ENCODE measurements at regions not wholly inside any gene's neighbourhood (a gene's known extent, or its start where the extent isn't known, plus 50 kb on each side); places are given as distances from the start of the nearest gene placed in this dataset.

DNA sequence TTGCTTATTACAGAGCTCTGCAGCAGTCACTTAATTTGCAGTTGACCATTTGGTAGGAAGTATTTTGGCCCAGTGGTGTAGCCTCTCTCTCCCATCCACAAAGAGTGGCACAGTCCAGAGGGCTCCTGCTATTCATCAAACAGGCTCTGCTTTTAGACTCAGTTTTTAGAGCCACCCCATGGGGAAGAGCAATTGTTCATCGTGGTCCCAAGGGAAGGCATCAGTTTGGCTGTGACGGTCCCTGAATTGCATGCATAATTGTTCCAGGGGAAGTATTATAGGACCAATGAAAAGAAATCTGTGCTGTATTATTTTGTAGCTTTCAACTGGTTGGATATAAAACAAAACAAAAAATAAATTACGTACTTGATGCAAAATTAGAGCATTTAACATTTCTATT, 799.0 kb downstream of the DACH1 start:
- DNase-seq (ENCODE audit: low spot score): no peak

DNA sequence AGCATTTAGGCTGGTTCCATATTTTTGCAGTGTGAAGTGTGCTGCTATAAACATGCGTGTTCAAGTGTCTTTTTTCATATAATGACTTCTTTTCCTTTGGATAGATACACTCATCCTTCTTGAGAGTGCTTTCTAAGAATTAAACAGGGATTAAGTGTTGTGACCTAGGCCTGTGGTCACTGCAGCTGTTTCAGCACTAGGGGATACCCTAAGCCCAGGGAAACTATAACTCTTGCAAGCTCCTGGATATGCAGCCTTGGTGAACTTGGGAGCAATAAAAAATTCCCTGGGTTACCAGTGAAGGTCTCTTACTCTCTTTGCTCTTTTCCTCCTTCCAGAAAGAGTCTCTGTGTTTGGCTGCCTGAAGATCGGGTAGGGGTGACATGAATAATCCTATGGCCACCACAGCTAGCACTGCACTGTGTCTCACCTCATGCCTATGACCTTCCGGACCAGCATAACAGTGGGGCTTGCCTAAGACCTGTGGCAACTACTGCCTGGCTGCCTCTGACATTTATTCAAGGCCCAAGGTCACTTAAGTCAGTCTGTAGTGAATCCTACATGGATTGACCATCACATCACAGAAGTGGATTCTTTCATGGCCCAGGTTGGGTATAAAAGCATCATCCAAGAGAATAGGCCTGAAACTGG, 799.7 kb downstream of the DACH1 start:
- DNase-seq (ENCODE audit: low spot score): no peak

DNA sequence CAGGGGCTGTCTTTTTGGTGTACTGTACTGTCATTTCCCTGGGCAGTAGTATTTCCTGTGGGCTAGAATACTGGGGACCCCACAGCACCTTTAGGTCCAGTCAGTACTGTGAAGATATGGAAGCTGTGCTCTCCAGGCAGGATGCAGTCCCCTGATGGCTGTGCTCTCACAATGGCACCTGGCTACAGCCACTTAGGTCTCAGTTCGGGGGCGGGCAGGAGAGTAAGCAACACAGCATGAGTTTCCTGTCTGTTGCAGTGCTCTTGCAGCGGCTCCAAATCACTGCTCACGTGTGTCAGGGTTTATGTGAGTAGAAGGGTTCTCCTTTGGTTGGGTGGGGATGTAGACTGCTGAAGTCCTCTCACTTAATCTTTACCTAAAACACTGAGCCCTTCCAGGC, 810.4 kb downstream of the DACH1 start:
- no peak for DNase-seq (ENCODE audit: low spot score)

DNA sequence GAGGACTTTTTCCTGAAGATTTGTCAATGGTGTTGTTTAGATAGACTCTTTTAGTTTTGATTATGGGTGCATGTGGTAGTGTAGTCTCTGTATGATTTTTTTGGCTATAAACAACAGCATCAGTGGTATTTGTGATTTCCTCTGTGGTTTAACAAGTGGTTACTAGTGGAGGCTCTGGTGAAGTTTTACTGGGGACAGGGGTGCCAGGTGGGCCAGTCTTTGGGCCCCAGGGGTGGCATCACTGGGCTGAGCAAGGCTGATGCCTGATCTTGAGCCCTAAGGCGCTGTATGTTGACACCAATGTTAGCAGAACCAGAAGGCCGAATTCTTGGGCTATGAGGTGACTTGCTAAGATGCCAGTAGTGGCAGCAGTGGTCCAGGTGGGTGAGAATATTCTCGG, 811.4 kb downstream of the DACH1 start:
- no peak for DNase-seq (ENCODE audit: low spot score)

GRCh38 chr13:71055047-71055446, 812.0 kb downstream of the DACH1 start:
- no peak for DNase-seq (ENCODE audit: low spot score)

GRCh38 chr13:71054358-71054757, 812.6 kb downstream of the DACH1 start:
- no peak for DNase-seq (ENCODE audit: low spot score)

DNA sequence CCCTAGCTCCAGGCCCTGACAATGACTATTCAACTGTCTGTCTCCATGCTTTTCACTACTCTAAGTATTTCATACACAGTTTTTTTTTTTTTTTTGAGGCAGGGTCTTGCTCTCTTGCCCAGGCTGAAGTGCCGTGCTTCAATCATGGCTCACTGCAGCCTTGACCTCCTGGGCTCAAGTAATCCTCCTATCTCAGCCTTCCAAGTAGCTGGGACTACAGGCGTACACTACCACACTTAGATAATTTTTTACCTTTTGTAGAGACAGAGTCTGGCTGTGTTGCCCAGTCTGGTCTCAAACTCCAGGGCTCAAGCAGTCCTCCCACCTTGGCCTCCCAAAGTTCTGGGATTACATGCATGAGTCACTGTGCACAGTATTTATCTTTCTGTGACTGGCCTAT, 815.4 kb downstream of the DACH1 start:
- no peak for DNase-seq (ENCODE audit: low spot score)

DNA sequence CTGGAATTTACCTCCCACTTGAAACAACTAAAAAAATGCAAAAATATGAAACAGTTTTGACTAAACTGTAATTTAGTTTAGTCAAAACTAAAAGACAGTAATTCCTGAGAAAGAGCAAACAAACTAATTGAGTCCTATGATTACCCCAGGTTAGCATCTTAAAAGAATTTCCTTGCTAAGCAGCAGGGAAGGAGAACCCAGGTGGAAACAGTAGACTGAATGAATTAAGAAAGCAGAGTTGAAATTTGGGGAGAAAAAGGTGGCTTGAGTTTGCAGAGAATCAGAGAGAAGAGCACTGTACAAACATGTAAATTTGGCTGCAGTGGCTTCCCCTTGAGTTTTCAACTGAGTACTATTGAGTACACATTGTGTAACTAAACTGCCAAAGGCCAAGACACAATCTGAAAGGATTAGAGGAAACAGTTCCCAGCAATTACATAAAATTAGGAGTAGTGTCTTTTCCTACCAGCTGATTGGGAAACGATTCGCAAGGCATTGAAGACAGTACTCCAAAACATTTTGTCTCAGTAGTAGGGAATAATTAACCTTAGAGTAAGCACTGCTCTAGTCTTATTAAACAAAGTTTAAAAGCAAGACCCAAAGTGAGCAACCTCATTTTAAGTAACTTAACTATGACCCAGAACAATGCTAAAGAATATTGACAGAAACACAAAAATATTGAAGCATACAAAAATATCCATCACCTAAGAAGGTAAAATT, 820.5 kb downstream of the DACH1 start:
- DNase-seq (ENCODE audit: low spot score): no peak

- no peak for DNase-seq (ENCODE audit: low spot score)
Measured at GRCh38 chr13:71045101-71045500, 821.9 kb downstream of the DACH1 start.

DNA sequence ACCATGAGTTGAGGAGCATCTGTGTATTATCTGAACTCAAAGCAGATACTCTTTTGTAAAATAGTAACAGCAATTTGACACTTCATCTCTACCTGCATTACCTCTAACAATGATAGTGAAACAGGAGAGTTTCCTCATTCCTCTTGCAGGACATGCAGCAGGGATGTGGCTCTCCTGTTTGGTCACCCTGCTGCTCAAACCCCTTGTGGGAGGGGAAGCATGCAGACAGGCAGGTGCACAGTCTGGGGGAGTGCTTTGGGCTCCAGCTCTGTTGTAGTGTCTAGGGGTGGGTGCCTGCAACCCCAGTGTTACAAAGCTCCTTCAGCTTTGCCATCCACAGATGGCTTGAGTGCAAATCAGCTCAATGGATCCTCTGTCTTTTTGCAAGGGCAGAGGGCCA, 827.6 kb downstream of the DACH1 start:
- DNase-seq (ENCODE audit: low spot score): no peak

DNA sequence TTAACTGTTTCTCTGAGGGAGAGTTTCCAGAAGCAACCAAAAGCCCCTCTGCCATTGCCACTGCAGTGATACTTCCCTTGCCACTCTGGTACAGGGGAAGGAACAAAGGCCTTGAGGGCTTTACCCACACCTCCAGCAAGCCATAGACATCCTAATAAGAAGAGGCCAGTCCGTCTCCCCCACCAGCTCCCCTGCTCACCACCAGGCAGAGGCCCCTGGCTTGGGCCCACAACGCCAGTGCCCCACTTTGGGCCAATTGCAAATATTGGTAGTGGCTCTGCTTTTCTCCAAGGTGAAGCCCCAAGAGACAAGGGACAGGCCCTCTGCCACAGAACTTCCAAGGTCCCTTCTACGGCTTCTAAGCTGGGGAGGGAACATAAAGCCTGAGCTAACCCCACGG, 833.0 kb downstream of the DACH1 start:
- no peak for DNase-seq (ENCODE audit: low spot score)

- DNase-seq (ENCODE audit: low spot score): no peak
Measured at GRCh38 chr13:71033026-71033425, 834.0 kb downstream of the DACH1 start.

DNA sequence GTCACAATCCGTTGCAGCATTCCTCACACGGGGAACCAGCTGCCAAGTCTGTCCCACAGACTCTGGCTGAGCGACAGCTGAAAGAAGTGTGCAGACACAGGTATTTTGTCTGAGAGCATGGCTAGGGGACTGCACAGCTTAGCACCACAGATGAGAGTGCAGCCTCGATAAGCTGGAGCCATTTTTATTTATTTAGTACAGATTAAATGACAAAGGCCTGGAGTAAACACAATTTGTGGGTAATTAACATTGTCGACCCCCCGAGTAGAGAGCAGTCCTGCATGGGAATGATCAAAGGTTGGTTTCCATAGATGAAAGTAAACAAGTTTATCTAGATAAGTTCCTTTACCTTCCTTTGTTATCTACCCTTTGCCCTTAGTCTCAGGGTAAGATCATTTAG, 836.2 kb downstream of the DACH1 start:
- DNase-seq (ENCODE audit: low spot score): no peak

GRCh38 chr13:71028884-71029283, 838.1 kb downstream of the DACH1 start:
- no peak for DNase-seq (ENCODE audit: low spot score)

DNA sequence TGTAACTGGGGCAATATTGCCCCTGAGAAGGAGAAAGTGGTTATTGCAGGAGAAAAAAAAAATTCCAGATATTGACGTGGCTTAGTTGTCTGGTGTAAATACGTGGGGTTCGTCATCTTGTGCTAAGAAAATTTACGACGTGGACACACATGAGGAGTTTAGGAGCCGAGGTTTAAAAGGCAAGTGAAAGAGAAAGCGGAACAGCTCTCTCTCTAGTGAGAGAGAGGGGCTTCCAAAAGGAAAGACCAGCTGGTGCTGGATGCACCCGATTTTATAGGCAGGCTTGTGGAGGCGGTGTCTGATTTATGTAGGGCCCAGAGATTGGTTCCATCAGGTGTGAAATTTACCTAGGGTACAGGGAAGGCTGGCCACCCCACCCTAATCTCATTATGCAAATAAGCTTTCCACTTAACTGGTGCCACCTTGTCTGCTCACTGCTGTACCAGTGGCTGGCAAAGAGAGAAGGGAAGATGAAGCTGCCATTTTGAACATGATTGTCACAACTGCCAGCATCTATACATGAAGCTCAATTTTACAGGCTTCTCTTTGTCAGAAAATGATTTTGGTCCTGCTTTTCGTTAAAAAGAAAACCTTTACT, 845.1 kb downstream of the DACH1 start:
- no peak for DNase-seq (ENCODE audit: low spot score)

- DNase-seq (ENCODE audit: low spot score): no peak
Measured at GRCh38 chr13:71018995-71019394, 848.0 kb downstream of the DACH1 start.

DNA sequence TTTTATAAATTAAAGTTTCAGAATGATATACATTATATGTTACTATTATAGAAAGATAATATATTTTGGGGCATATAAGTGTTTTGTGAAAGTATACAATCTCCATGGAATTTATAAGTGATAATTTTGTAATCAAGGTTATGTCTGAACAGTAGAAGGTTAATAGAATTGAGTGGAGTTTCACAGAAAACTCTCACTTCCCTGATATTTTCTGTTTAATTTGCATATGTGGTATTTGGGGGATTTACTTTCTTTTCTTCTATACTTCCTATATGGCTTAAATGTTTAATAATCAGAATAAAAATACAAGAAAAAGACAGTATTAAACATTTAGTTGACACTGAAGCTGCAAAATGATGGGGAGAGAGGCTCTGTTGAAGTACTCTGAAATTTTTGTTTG, 848.5 kb downstream of the DACH1 start:
- DNase-seq (ENCODE audit: low spot score): no peak

DNA sequence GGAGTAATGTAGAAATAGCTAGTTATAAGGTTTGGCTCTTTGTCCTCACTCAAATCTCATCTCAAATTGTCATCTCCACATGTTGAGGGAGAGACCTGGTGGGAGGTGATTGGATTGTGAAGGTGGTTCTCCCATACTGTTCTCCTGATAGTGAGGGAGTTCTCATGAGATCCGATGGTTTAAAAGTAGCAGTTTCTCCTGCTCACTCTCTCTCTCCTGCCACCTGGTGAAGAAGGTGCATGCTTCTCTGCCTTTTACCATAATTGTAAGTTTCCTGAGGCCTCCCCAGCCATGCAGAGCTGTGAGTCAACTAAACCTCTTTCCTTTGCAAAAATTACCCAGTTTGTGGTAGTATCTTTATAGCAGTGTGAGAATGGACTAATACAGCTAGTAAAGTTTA, 849.4 kb downstream of the DACH1 start:
- no peak for DNase-seq (ENCODE audit: low spot score)

DNA sequence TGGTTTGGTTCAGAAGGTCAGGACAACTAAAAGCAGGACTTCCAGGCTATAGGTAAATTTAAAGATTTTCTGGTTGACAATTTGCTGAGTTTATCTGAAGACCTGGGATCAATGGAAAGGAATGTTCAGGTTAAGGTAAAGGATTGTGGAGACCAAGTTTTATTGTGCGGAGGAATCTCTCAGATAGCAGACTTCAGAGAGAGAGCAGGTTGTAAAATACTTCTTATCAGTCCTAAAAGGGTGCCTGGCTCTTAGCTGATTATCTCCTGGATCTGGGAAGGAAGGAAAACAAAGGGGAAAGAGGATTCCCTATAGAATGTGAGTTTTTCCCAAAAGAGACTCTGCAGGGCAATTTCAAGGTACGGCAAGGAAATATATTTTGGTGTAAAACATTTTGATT, 851.5 kb downstream of the DACH1 start:
- no peak for DNase-seq (ENCODE audit: low spot score)

- no peak for DNase-seq (ENCODE audit: low spot score)
Measured at GRCh38 chr13:71015021-71015420, 852.0 kb downstream of the DACH1 start.

DNA sequence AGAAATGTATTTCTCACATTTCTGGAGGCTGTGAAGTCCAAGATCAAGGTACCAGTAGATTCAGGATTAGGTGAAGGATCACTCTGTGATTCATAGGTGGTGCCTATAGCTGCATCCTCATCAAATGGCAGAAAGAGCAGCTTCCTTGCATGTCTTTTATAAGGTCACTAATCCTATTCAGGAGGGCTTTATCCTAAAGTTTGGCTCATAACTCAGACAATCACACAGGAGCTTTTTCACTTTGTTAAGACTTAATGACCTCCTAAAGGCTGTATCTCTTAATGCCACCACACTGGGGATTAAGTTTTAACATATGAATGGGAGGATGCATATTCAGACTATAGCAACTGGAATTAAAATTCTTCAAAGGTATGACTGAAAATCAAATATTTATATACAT, 861.1 kb downstream of the DACH1 start:
- DNase-seq (ENCODE audit: low spot score): no peak

- no peak for DNase-seq (ENCODE audit: low spot score)
Measured at GRCh38 chr13:70995338-70995737, 871.7 kb downstream of the DACH1 start.

DNA sequence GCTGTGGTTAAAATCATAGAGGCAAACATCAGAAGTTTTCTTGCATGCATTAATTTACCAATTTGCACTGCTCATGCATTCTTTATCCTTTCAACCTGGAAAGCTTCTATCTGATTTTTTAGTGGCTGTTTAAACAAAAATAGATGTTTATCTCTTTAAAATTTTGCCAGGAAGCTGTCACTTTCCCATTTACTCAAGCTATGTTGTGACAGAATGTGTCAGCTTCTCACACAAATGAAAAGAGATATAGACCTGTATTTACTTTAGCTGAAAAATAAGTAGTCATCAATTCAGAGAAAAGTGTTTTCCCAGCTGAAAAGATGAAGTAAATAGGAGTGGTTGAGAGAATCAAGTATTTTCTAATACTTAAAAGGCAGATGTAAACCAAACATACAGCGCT, 872.8 kb downstream of the DACH1 start:
- no peak for DNase-seq (ENCODE audit: low spot score)

GRCh38 chr13:70987043-70987442, 878.8 kb upstream of the KLHL1 start:
- no peak for DNase-seq (ENCODE audit: low spot score)
